Skeletal muscle satellite cell (primary cell): ENCODE measurements at regions not wholly inside any gene's neighbourhood (a gene's known extent, or its start where the extent isn't known, plus 50 kb on each side); places are given as distances from the start of the nearest gene placed in this dataset.

Experiments
- H3K27me3 ChIP-seq: 2 replicates; pipeline ENCODE4 v1.7.0; 2013; ENCODE audit warnings: low read length; ENCODE audit not compliant: control insufficient read depth, insufficient read depth
- H3K36me3 ChIP-seq: 2 replicates; pipeline ENCODE4 v1.7.0; 2013; ENCODE audit warnings: mild to moderate bottlenecking, control low read depth, low read length; ENCODE audit not compliant: insufficient read depth
- H3K4me1 ChIP-seq: 2 replicates; pipeline ENCODE4 v1.7.0; 2013; ENCODE audit warnings: low read length; ENCODE audit not compliant: control insufficient read depth, insufficient read depth
- H3K4me2 ChIP-seq: 2 replicates; pipeline ENCODE4 v1.7.0; 2013; ENCODE audit warnings: mild to moderate bottlenecking, low read length
- H3K4me3 ChIP-seq: 2 replicates; pipeline ENCODE4 v1.7.0; 2013; ENCODE audit warnings: low read length
- H3K9ac ChIP-seq: 2 replicates; pipeline ENCODE4 v1.7.0; 2013; ENCODE audit warnings: mild to moderate bottlenecking, low read depth, low read length, moderate library complexity
- H3K9me3 ChIP-seq: replicated peaks from 2 replicates; pipeline ENCODE4 v1.7.0; 2013; ENCODE audit warnings: mild to moderate bottlenecking, control low read depth, low read length

DNA sequence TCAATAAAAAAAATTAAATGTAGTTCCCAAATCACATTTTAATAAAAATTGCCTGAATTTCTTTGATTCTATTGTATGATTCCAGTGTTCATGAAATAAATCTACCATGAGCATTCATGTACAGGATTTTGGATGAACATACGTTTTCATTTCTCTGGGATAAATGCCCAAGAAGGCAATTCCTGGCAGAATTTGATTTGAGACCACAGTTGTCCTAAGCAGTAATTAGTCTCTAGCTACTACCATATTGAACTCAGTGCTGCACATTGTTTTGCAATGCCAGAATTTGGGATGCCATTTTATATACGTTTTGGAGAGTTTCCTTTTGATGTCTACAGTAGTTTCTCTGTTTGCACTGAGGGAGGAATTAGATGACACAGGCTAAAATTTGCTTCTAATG is 265.3 kb upstream of the HS3ST5 start:
- no peaks in the 10 kb centered on the region for H3K9me3 ChIP-seq
- H3K36me3 ChIP-seq = no peaks in the 10 kb centered on the region
- no peaks in the 10 kb centered on the region for H3K27me3 ChIP-seq
- H3K4me1 ChIP-seq = peaks cover 6% of the 10 kb centered on the region
- H3K4me2 ChIP-seq = no peak overlapping the region
- H3K9ac ChIP-seq = no peak overlapping the region
- no peak overlapping the region for H3K4me3 ChIP-seq

DNA sequence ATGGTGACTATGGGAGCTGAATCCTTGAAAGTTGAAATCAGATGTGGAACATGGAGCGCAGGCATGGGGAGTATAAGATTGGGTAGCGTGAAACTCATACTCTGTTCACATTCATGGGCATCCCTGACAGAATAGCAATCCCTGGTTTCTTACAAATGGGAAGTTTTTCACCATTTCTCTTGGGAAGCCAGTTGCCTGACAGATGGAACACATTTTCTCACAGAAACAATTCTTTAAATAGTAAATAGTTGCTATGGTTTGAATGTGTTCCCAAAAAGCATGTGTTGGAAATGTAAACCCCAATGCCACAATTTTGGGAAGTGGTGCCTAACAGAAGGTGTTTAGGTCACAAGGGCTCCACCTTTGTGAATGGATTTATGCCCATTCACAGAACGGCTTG is 262.8 kb upstream of the HS3ST5 start:
- H3K9ac ChIP-seq = no peak overlapping the region
- no peaks in the 10 kb centered on the region for H3K27me3 ChIP-seq
- H3K4me1 ChIP-seq = no peaks in the 10 kb centered on the region
- H3K9me3 ChIP-seq = no peaks in the 10 kb centered on the region
- no peak overlapping the region for H3K4me2 ChIP-seq
- H3K4me3 ChIP-seq = no peak overlapping the region
- H3K36me3 ChIP-seq = no peaks in the 10 kb centered on the region

GRCh38 chr6:114600381-114600780 is 257.6 kb upstream of the HS3ST5 start:
- Histone ChIP-seq H3K36me3 (no peaks in the 10 kb centered on the region), H3K4me3 (no peak overlapping the region), H3K4me2 (no peak overlapping the region), H3K27me3 (no peaks in the 10 kb centered on the region), H3K9me3 (no peaks in the 10 kb centered on the region), H3K4me1 (no peaks in the 10 kb centered on the region), H3K9ac (no peak overlapping the region)

DNA sequence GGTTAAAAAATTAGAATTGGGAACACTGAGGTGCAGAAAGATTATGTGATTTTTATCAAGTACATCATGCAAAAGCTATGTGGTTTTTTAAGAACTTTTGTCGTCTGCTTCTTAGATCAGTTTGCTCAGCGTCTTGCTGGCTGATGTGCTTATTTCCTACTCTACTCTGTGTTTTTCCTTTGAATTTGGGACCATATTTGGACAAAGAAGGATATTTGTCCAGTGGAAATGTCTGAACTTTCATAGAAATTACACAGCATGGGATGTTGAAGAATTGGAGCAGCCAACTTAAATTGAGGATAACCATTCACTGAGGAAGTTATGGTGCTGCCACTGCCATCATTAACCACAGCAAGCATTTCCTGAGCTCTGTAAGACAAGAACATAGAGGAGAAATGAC is 252.8 kb upstream of the HS3ST5 start:
- Histone ChIP-seq H3K4me2 (no peak overlapping the region), H3K4me1 (peaks cover 5% of the 10 kb centered on the region), H3K9me3 (no peaks in the 10 kb centered on the region), H3K27me3 (no peaks in the 10 kb centered on the region), H3K36me3 (no peaks in the 10 kb centered on the region), H3K4me3 (no peak overlapping the region), H3K9ac (no peak overlapping the region)

GRCh38 chr6:114595186-114595585 is 252.4 kb upstream of the HS3ST5 start:
- Histone ChIP-seq H3K27me3 (no peaks in the 10 kb centered on the region), H3K4me3 (no peak overlapping the region), H3K4me2 (no peak overlapping the region), H3K4me1 (peaks cover 5% of the 10 kb centered on the region), H3K9ac (no peak overlapping the region), H3K36me3 (no peaks in the 10 kb centered on the region), H3K9me3 (no peaks in the 10 kb centered on the region)

DNA sequence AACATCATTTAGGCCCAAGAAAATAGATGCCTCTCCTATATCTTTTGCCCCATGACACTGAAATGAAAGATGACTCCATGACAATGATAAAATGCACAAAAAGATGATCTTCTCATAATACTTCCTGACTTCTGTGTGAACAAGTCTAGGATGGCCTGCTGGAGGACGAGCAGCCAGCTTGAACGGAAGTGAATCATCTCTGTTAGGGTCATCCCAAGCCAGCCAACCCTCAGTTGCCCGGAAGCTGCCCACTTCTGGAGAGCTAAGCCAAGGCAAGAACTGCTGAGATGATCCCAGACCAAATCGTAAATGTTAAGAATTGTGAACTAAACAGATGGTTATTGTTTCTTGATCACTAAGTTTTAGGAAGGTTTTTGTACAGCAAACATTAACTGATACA is 249.7 kb upstream of the HS3ST5 start:
- H3K36me3 ChIP-seq = no peaks in the 10 kb centered on the region
- no peak overlapping the region for H3K9ac ChIP-seq
- H3K27me3 ChIP-seq = no peaks in the 10 kb centered on the region
- no peaks in the 10 kb centered on the region for H3K9me3 ChIP-seq
- peaks cover 5% of the 10 kb centered on the region for H3K4me1 ChIP-seq
- H3K4me2 ChIP-seq = no peak overlapping the region
- no peak overlapping the region for H3K4me3 ChIP-seq

- no peaks in the 10 kb centered on the region for H3K9me3 ChIP-seq
- no peaks in the 10 kb centered on the region for H3K36me3 ChIP-seq
- H3K27me3 ChIP-seq = no peaks in the 10 kb centered on the region
- no peak overlapping the region for H3K4me3 ChIP-seq
- H3K4me2 ChIP-seq = no peak overlapping the region
- H3K9ac ChIP-seq = no peak overlapping the region
- H3K4me1 ChIP-seq = peaks cover 5% of the 10 kb centered on the region
Measured at GRCh38 chr6:114588726-114589125, 245.9 kb upstream of the HS3ST5 start.

GRCh38 chr6:114586298-114586697 is 243.5 kb upstream of the HS3ST5 start:
- no peaks in the 10 kb centered on the region for H3K36me3 ChIP-seq
- no peaks in the 10 kb centered on the region for H3K4me1 ChIP-seq

GRCh38 chr6:114581293-114581692 is 238.5 kb upstream of the HS3ST5 start:
- Histone ChIP-seq H3K9ac (no peak overlapping the region), H3K36me3 (no peaks in the 10 kb centered on the region), H3K9me3 (no peaks in the 10 kb centered on the region), H3K4me2 (no peak overlapping the region), H3K4me1 (no peaks in the 10 kb centered on the region), H3K27me3 (no peaks in the 10 kb centered on the region), H3K4me3 (no peak overlapping the region)

More at GRCh38 chr6:114586298-114586697, 243.5 kb upstream of the HS3ST5 start:
- Histone ChIP-seq H3K27me3 (no peaks in the 10 kb centered on the region), H3K4me2 (no peak overlapping the region), H3K9me3 (no peaks in the 10 kb centered on the region), H3K9ac (no peak overlapping the region), H3K4me3 (no peak overlapping the region)

- Histone ChIP-seq H3K27me3 (no peaks in the 10 kb centered on the region), H3K4me1 (no peaks in the 10 kb centered on the region), H3K9me3 (no peaks in the 10 kb centered on the region)
Measured at GRCh38 chr6:114580882-114581281, 238.1 kb upstream of the HS3ST5 start.

GRCh38 chr6:114579486-114579885 is 236.7 kb upstream of the HS3ST5 start:
- no peaks in the 10 kb centered on the region for H3K4me1 ChIP-seq
- H3K36me3 ChIP-seq = no peaks in the 10 kb centered on the region
- H3K9ac ChIP-seq = no peak overlapping the region
- H3K9me3 ChIP-seq = no peaks in the 10 kb centered on the region
- H3K27me3 ChIP-seq = no peaks in the 10 kb centered on the region
- no peak overlapping the region for H3K4me3 ChIP-seq
- H3K4me2 ChIP-seq = no peak overlapping the region

More at GRCh38 chr6:114580882-114581281, 238.1 kb upstream of the HS3ST5 start:
- no peak overlapping the region for H3K4me2 ChIP-seq
- H3K36me3 ChIP-seq = no peaks in the 10 kb centered on the region
- no peak overlapping the region for H3K9ac ChIP-seq
- H3K4me3 ChIP-seq = no peak overlapping the region

- Histone ChIP-seq H3K9me3 (no peaks in the 10 kb centered on the region), H3K9ac (no peak overlapping the region), H3K4me1 (no peaks in the 10 kb centered on the region), H3K27me3 (no peaks in the 10 kb centered on the region), H3K36me3 (no peaks in the 10 kb centered on the region), H3K4me2 (no peak overlapping the region), H3K4me3 (no peak overlapping the region)
Measured at GRCh38 chr6:114577109-114577508, 234.3 kb upstream of the HS3ST5 start.
